SU-DHL-6 (cell line): ENCODE measurements at regions not wholly inside any gene's neighbourhood (a gene's known extent, or its start where the extent isn't known, plus 50 kb on each side); places are given as distances from the start of the nearest gene placed in this dataset.
"Not testable (repeated sequence)": the region's sequence is repeated elsewhere in the genome, so short reads cannot be mapped to it uniquely, and the experiment has no call there.

Source experiments
- H2AFZ ChIP-seq: fragments of 200-600 bp; sonication (generic); 2 replicates; pipeline ENCODE4 v1.6.1; 2014; ENCODE audit warnings: low read depth, mild to moderate bottlenecking, moderate library complexity, mixed read lengths, antibody characterized with exemption, low read length; ENCODE audit not compliant: severe bottlenecking
- H3F3A ChIP-seq: fragments of 200-600 bp; shearing (Covaris generic); 2 replicates; pipeline ENCODE4 v1.6.0; 2016; ENCODE audit warnings: antibody characterized with exemption, mild to moderate bottlenecking; ENCODE audit not compliant: insufficient read depth
- H3K27ac ChIP-seq: fragments of 200-600 bp; sonication (generic); 2 replicates; pipeline ENCODE4 v1.5.1; 2016; ENCODE audit warnings: low read depth, mild to moderate bottlenecking, low read length, moderate library complexity, mixed read lengths
- H3K27me3 ChIP-seq: fragments of 200-600 bp; sonication (generic), shearing (Covaris generic); 2 replicates; pipeline ENCODE4 v1.6.0; 2014; ENCODE audit warnings: mild to moderate bottlenecking, low read length
- H3K36me3 ChIP-seq: fragments of 200-600 bp; sonication (generic); 2 replicates; pipeline ENCODE4 v1.6.1; 2014; ENCODE audit warnings: mild to moderate bottlenecking, low read length, mixed read lengths
- H3K4me2 ChIP-seq: fragments of 300-600, 200-600 bp; shearing (Covaris generic), sonication (generic); 2 replicates; pipeline ENCODE4 v1.6.0; 2014; ENCODE audit warnings: low read length, low read depth, mild to moderate bottlenecking; ENCODE audit not compliant: poor library complexity, severe bottlenecking
- H3K4me3 ChIP-seq: fragments of 200-600 bp; sonication (generic); 2 replicates; pipeline ENCODE4 v1.5.1; 2014; ENCODE audit warnings: antibody characterized with exemption, low read length, mild to moderate bottlenecking, mixed read lengths; ENCODE audit not compliant: insufficient read depth, poor library complexity, severe bottlenecking
- H3K79me2 ChIP-seq: fragments of 200-600 bp; sonication (generic); 2 replicates; pipeline ENCODE4 v1.6.1; 2014; ENCODE audit warnings: mild to moderate bottlenecking, low read length, moderate library complexity; ENCODE audit not compliant: insufficient read depth
- H3K9ac ChIP-seq: fragments of 200-600 bp; sonication (generic); 2 replicates; pipeline ENCODE4 v1.7.0; 2014; ENCODE audit warnings: mild to moderate bottlenecking, low read length
- H3K9me2 ChIP-seq: fragments of 200-600 bp; sonication (generic); replicated peaks from 2 replicates; pipeline ENCODE4 v1.6.1; 2014; ENCODE audit warnings: low read length; ENCODE audit not compliant: insufficient read depth
- H3K9me3 ChIP-seq: fragments of 200-600 bp; sonication (generic); 2 replicates; pipeline ENCODE4 v1.6.1; 2014; ENCODE audit warnings: low read length, mixed read lengths; ENCODE audit not compliant: insufficient read depth
- H4K20me1 ChIP-seq: fragments of 200-600 bp; sonication (generic); 2 replicates; pipeline ENCODE4 v1.6.1; 2014; ENCODE audit warnings: low read depth, mild to moderate bottlenecking, antibody characterized with exemption, low read length, moderate library complexity, mixed read lengths
- EZH2phosphoT487 ChIP-seq: fragments of 200-600 bp; sonication (generic), shearing (Covaris generic); conservative IDR thresholded peaks from 2 replicates; pipeline ENCODE4 v1.6.1; 2018; ENCODE audit warnings: mild to moderate bottlenecking, antibody characterized with exemption, low read length, moderate library complexity, mixed read lengths
- TF ChIP-seq, protein P1 (sequence below): fragments of 200-600 bp; sonication (generic); IDR thresholded peaks from one replicate; pipeline ENCODE4 v1.5.1; 2017; ENCODE audit warnings: antibody characterized with exemption, mild to moderate bottlenecking, low read length, moderate library complexity; ENCODE audit not compliant: insufficient read depth, poor library complexity, severe bottlenecking

DNA sequence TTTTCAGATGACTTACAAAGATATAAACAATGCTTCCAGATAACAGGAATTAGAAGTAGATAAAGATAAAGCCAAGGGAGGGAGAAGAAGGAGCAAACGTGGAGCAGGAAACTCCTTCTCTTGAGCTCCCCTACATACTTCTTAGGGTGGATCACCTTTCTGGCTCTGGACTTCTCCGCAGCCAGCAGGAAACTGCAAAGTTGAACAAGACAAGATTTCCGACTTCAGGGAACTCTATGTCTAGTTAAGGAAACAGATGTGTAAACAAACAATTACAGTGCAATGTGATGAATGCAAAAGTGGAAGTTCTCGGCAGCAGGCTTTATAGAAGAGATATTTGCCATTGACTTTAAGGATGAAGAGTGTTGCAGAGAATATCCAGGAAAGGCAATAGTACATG, 134.0 kb upstream of the MARCKS start:
- no peak overlapping the region for H3K9ac ChIP-seq
- no peaks in the 10 kb centered on the region for H3K36me3 ChIP-seq
- no peak overlapping the region for H3K4me3 ChIP-seq
- H3K27ac ChIP-seq = no peak overlapping the region
- no peaks in the 10 kb centered on the region for H4K20me1 ChIP-seq
- no peaks in the 10 kb centered on the region for H3K79me2 ChIP-seq
- TF ChIP-seq, protein P1, sequence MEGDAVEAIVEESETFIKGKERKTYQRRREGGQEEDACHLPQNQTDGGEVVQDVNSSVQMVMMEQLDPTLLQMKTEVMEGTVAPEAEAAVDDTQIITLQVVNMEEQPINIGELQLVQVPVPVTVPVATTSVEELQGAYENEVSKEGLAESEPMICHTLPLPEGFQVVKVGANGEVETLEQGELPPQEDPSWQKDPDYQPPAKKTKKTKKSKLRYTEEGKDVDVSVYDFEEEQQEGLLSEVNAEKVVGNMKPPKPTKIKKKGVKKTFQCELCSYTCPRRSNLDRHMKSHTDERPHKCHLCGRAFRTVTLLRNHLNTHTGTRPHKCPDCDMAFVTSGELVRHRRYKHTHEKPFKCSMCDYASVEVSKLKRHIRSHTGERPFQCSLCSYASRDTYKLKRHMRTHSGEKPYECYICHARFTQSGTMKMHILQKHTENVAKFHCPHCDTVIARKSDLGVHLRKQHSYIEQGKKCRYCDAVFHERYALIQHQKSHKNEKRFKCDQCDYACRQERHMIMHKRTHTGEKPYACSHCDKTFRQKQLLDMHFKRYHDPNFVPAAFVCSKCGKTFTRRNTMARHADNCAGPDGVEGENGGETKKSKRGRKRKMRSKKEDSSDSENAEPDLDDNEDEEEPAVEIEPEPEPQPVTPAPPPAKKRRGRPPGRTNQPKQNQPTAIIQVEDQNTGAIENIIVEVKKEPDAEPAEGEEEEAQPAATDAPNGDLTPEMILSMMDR = no peak
- TF ChIP-seq EZH2phosphoT487 = no peak
- H3F3A ChIP-seq = no peaks in the 10 kb centered on the region
- H3K4me2 ChIP-seq = no peak overlapping the region
- H2AFZ ChIP-seq = no peak overlapping the region
- H3K9me2 ChIP-seq = no peaks in the 10 kb centered on the region
- H3K27me3 ChIP-seq = no peaks in the 10 kb centered on the region
- no peaks in the 10 kb centered on the region for H3K9me3 ChIP-seq

- H2AFZ ChIP-seq, H3K27ac ChIP-seq, H3F3A ChIP-seq, H3K79me2 ChIP-seq, H3K9ac ChIP-seq, H3K36me3 ChIP-seq, H3K9me2 ChIP-seq, H3K9me3 ChIP-seq, H3K4me3 ChIP-seq, H4K20me1 ChIP-seq, H3K4me2 ChIP-seq, H3K27me3 ChIP-seq: not testable (repeated sequence)
Measured at GRCh38 chr6:113724927-113725326, 132.2 kb upstream of the MARCKS start.

DNA sequence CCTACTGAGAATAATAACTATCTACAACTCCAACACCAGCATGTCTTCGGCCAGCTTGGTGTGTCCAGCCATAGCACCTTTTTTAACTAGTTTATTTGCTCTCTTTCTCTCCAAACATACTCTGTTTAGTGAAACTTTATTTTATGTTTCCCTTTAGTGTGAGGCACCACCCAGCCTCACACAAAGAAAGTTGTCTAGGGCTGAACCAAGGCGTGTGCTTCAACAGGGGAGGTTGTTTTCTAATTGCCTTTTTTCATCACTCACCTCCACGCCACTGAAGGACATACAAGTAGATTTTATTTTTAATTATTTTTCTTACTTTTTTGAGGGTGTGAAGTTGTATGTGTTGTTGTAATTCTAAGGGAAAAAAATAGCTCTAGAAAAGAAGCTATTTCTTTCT, 125.6 kb upstream of the MARCKS start:
- Histone ChIP-seq H3K36me3 (no peaks in the 10 kb centered on the region), H3K9me3 (no peaks in the 10 kb centered on the region), H3K9ac (no peak overlapping the region), H3K27me3 (no peaks in the 10 kb centered on the region), H4K20me1 (no peaks in the 10 kb centered on the region), H3K4me2 (no peak overlapping the region), H3K9me2 (no peaks in the 10 kb centered on the region), H3K27ac (no peak overlapping the region), H3K4me3 (no peak overlapping the region), H2AFZ (no peak overlapping the region), H3F3A (no peaks in the 10 kb centered on the region), H3K79me2 (no peaks in the 10 kb centered on the region)
- TF ChIP-seq EZH2phosphoT487 = no peak
- TF ChIP-seq, protein P1 = no peak

DNA sequence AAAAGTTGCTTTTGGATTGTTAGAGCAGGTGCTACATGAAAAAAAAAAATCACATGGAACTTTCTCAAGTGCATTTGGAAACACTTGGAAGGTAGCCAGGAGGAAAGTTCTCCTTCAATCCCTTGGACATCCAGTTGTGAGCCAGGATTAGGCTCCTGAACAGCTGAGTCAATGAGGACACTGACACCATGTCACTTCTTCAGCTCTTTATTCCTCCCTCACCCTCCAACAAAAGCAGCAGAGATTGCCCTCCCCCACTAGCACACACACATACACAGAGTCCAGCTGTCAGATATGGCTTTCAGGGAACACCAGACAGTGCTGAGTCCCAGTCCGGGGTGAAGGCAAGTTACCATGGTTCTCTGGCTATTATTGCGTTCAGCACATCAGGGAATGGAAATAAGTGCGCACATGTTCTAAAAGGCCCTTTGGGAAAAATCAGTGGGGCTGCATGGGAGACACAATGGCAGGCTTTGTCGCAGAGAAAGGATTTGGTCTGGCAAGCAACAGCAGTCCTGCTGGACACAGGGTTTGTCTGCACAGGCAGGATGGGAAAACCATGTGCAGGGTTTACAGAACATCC, 124.7 kb upstream of the MARCKS start:
- Histone ChIP-seq H3K9me2 (no peaks in the 10 kb centered on the region), H4K20me1 (no peaks in the 10 kb centered on the region), H3K27me3 (no peaks in the 10 kb centered on the region), H3K27ac (no peak overlapping the region), H3K9me3 (no peaks in the 10 kb centered on the region), H3F3A (no peaks in the 10 kb centered on the region), H3K36me3 (no peaks in the 10 kb centered on the region), H3K4me2 (no peak overlapping the region), H3K9ac (no peak overlapping the region), H2AFZ (no peak overlapping the region), H3K4me3 (no peak overlapping the region), H3K79me2 (no peaks in the 10 kb centered on the region)
- TF ChIP-seq EZH2phosphoT487 = no peak
- TF ChIP-seq, protein P1 = no peak
